HG03095 (cell line): ENCODE measurements at regions not wholly inside any gene's neighbourhood (a gene's known extent, or its start where the extent isn't known, plus 50 kb on each side); places are given as distances from the start of the nearest gene placed in this dataset.

Experiments
- ATAC-seq: cut with Tn5 transposase; IDR thresholded peaks from one replicate; pipeline ENCODE4 v1.9.1; 2021; ENCODE audit warnings: moderate library complexity; ENCODE audit not compliant: unreplicated experiment

DNA sequence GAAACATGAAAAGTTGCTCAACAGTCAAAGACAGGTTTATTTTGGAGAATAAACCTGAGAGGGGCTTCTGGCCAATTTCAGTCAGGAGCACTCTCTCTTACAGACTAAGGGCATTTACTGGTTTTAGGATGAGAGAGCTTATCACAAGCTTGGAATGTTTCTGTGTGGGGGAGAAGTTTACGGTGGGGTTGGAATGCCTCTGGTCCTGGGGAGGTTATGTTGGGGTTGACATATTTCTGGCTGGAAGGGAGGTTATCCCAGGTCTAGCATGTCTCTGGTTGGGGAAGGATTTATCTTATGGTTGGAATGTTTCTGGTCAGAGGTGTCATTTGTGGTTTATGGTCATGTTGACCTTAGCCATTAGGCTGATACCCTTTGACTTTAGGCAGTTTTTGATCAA lies 1867.3 kb downstream of the EFNA5 start:
- ATAC-seq: no peak

DNA sequence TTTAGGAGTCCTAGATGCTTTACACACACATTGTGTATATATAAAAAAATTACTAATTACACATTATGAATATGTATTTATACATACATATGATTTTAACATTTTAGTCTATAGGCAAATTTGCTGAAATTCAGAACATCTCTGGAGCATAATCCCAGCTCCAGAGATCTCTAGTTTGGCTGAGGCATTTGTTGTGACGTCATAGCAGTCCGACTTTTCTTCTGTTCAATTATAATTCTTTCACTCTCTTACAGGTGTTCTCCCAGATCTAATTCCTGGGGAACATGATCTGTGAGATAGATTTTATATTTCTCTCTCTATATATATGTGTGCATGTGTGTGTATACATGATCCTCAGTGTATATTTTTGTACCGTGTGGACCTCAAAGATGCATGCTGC lies 1876.2 kb downstream of the EFNA5 start:
- no peak for ATAC-seq

DNA sequence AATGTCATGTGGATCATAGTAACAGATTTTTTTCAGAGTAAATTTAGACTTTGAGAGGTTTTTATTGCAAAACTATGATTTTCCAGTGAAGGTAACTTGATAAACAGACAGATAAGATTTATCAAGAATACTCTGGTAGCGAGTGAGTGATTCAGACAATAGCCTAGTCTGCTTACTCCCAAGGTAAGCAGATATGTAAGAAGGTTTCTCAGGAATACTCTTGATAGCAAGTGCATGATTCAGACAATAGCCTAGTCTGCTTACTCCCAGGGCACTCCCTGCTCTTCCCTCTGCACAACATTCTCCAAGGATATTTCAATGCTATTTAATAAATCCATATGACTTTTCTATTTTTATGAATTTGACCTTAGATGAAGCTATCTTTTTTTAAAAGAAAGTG lies 1881.5 kb downstream of the EFNA5 start:
- ATAC-seq: no peak

DNA sequence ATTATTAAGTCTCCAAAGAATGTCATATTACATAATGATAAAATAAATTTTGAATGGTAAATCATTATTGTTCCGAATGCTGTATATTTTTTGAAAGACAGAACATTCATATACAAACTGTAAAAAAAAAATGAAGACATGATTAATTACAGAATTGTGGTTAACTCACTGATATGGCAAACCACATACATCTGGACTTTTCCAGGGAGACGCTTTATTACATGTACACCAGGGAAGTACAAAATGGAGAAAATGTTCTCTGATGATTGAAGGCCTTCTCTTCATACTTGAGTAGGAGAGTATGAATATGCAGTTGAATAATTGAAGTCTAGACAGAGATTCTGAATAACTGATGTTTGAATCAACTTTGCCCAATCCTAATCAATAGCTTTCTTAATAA lies 1886.9 kb downstream of the EFNA5 start:
- no peak for ATAC-seq

GRCh38 chr5:105782501-105782900 lies 1888.2 kb downstream of the EFNA5 start:
- no peak for ATAC-seq

DNA sequence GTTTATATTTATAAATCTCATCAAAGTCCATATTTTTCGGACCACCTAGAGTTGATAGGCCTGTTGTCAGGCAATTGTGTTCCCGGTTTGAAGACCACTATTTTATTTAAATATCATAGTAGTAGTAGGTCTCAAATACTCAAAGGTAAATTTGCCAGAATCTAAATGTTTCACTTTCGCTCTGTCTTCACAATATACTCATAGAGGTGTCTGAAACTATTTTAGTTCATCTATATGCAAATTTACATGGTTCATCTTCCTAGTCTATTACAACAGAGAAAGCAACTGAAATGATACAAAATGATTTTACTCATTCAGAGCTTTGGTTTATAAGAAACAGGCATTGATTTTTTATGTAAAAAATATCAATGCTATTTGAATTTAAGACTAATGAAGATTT lies 1897.5 kb downstream of the EFNA5 start:
- ATAC-seq: no peak

DNA sequence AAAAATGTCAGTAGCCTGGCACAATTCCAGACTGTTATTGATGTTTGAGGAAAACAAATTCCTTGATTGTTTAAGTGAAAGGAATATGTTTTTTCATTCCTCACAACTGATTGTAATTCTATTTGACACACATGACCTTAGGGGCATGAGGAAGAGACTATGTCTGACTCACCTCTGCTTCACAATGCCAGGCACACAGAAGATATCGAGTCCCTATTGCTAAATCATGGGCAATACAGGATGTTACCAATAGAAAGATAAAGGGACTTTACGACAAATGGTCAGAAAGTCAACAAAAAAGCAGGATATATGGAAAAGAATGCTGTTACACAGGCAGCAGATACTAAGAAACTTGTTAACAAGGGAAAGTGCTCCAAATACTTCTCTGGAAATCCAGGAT lies 1903.5 kb downstream of the EFNA5 start:
- no peak for ATAC-seq

DNA sequence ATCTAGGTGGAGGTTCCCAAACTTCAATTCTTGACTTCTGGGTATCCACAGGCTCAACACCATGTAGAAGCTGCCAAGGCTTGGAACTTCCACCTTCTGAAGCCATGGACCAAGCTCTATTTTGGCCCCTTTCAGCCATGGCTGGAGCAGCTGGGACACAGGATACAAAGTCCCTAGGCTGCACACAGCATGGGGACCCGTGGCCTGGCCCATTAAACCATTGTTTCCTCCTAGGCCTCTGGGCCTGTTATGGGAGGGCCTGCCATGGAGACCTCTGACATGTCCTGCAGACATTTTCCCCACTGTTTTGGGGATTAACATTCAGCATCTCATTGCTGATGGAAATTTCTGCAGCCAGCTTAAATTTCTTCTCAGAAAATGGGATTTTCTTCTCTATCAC lies 1908.0 kb downstream of the EFNA5 start:
- no peak for ATAC-seq

GRCh38 chr5:105754056-105754455 lies 1916.7 kb downstream of the EFNA5 start:
- no peak for ATAC-seq

GRCh38 chr5:105752801-105753200 lies 1917.9 kb downstream of the EFNA5 start:
- no peak for ATAC-seq

DNA sequence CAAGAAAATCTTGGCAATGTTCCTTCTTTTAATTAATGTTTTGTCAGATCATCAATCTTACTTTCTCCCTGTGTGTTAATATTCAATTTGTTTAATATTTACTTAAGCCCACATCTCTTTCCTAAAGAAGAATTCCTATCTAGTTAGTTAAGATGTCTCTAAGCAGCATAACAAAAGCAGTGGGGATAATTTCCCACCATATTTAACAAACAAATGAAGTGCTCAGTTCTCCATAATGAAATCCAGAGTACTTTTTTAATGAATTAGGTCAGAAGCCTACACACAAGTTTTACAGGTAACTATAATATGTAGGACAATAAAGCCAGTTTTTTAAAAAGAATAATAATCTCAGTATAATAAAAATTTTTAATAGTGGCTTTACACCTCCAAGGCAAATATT lies 1918.8 kb downstream of the EFNA5 start:
- no peak for ATAC-seq

DNA sequence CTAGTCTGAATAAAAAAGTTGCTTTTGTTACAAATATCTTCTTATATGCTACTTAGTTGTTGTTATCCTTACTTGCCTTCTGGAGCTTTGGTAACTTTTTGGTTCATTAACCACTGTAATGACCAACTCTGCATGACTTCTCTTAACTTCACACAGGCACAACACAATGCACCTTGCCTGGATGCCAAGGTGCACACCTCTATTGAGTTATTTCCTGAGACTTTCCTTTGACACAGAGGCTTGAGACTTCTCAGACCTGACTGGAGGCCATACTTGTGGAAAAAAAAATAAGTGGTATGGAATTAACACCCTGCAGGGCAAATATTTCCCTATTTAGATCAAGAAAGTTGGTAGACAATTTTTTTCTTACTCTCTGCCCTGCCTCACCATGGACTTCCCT lies 1925.6 kb downstream of the EFNA5 start:
- no peak for ATAC-seq

DNA sequence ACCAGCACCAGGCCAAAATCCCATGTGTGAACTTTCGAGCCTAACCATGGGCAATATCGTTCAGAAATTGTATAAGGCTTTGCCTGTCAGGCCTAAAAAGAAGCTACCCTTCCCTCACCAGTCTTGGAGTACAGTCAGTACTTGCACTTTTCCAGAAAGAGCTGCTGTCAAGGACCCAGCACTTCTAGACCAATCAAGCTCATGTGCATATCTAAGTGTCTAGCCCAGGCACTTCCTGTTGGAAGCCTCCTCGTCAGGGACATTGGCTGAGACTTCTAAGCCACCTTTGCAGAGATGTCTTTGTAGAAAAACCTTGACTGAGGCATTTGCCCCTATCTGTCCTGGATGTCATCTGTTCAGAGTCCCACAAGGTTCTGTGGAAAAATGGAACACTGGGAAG lies 1930.5 kb downstream of the EFNA5 start:
- no peak for ATAC-seq

DNA sequence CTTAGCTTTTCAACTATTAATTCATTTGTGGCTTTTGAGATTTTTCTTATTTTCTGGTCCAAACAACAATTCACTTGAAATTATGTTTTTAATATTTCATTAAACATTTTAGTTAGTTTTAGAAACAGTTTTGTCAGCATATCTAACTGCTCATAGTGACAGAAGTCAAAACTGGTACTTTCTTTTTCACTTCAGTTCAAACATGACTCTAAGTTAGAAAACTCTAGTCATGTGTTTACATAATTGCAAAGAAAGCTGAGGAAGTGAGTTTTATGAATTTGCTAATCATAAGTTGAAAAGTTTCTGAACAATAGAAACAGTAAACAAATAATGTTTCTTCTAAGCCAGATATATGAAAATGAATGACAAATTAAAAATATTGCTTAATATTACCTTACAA lies 1931.0 kb downstream of the EFNA5 start:
- ATAC-seq: no peak

DNA sequence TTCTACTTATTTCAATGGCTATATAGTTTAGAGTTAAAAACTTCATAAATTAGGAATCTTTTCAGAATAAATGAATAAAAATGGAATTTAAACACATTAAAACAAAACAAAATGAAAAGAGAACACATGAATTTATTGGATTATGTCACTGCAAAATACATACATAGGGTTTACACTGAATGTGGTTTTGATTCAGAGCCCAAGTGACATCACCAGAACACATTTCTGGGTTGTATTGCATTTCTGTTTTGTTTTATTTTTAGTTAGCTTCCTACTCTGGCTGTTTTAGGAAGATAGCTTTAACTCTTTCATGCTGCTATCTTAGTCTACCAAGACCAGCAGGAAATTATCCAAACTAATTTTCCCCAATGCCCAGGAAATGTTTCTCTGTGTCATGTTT lies 1935.0 kb downstream of the EFNA5 start:
- ATAC-seq: no peak

GRCh38 chr5:105730982-105731381 lies 1939.8 kb downstream of the EFNA5 start:
- ATAC-seq: no peak

DNA sequence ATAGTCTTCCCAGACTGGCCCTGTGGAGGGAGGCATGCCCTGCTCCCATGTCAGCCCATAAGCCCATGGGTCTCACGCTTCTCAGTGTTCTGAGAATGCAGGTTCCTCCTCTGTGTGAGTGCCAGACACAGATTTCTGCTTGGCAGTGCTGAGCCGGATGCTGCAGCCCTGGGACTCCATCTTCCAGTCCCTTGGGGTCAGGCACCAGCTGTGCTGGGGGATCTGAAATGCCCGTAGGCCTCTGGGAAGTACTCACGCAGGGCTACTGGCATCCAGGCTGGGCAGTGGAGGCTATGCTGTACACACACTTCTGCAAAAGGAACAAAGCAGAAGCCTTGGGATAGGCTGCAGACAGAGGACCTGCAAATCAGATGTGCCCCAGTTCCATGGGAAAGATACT lies 1944.6 kb downstream of the EFNA5 start:
- ATAC-seq: no peak

DNA sequence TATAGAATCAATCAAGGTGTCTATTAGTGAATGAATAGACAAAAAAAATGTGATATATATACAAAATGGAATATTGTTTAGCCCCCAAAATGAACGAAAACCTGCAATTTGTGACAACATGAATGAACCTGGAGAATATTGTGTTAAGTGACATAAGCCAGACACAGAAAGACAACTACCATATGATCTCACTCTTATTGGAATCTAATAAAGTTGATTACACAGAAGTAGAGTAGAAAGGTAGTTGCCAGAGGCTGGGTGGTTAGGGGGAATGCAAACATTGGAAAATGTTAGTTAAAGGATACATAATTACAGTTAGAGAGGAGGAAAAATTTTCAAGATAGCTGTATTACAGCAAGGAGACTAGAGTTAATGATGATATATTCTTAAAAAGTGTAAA lies 1962.3 kb downstream of the EFNA5 start:
- no peak for ATAC-seq

DNA sequence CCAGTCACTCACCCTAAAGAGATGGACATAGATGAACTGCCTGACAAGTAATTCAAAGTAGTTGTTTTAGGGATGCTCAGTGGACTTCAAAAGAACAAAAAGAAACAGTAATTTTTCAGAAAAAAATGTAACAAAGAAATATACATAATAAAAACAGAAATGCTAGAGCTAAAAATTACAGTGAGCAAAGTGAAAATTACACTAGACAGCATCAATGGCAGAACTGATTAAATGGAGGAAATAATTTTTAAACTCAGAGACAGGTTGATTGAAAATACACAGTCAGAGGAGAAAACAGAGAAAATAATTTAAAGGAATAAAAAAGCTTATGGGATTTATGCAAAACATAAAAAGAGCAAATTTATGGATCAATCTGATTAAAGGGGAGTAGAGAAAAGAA lies 1968.4 kb downstream of the EFNA5 start:
- no peak for ATAC-seq

- ATAC-seq: no peak
Observed at GRCh38 chr5:105696440-105696839, 1974.3 kb downstream of the EFNA5 start.

- no peak for ATAC-seq
Observed at GRCh38 chr5:105695941-105696340, 1974.8 kb downstream of the EFNA5 start.

DNA sequence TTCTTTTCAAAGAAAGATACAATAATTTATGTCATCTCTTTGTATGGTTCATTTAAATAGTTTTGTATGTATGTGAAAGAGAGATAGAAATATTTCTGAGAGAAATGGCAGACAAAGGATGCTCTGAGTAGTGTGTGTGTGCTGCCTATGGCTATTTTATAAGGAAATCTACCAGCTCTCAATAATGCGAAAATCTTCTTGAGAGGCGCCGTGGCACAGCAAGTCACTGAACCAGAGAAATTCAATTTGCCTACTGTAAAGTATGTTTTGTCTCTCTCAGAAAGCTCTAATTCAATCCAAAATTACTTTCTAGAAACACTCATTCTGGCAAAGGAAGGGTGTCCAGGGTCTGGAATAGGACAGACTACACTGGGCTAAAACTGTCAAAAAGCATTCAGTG lies 1981.1 kb downstream of the EFNA5 start:
- no peak for ATAC-seq

GRCh38 chr5:105688227-105688792 lies 1982.4 kb downstream of the EFNA5 start:
- no peak for ATAC-seq

DNA sequence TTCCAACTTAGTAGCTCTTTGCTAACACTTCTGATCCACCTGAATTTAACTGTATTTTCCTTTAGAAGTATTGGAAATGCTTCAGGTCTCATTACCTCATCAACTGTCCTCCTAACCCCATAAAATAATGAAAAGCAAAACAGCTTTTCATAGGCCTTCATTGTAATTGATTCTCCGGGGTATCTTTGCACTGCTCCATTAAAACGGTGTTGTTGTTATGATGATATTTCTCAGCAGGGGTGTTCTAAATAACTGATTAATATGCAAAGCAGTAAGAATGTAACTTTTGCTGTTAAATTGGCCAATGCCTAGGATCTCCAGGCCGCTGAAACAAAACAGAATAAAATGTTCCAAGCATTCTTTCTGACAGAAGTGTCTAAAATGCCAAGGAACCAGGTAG lies 1983.2 kb downstream of the EFNA5 start:
- ATAC-seq: no peak
